Uterus (tissue), 3 donors: ENCODE measurements at regions not wholly inside any gene's neighbourhood (a gene's known extent, or its start where the extent isn't known, plus 50 kb on each side); places are given as distances from the start of the nearest gene placed in this dataset.

ENCODE experiments used
- DNase-seq, 2 donors: peaks; one replicate each; pipeline ENCODE4 v3.0.0-alpha.2; 2019 to 2020
- H3K27ac ChIP-seq, 2 donors: fragments of 200-600 bp; sonication (generic); 1 replicate in 1 of 2; 2 replicates in 1 of 2; pipeline ENCODE4 v1.5.1; 2016 to 2018
- H3K27me3 ChIP-seq, 2 donors: fragments of 200-600 bp; sonication (generic); one replicate each; pipeline ENCODE4 v1.5.1; 2018 to 2019; ENCODE audit warnings: control low read depth in 1 of 2
- H3K36me3 ChIP-seq, 2 donors: fragments of 200-600 bp; sonication (generic); one replicate each; pipeline ENCODE4 v1.5.1; 2019; ENCODE audit warnings: control low read depth in 1 of 2
- H3K4me1 ChIP-seq, 2 donors: fragments of 200-600 bp; sonication (generic); one replicate each; pipeline ENCODE4 v1.5.1; 2018 to 2019; ENCODE audit warnings: control low read depth in 1 of 2
- H3K4me3 ChIP-seq, 2 donors: fragments of 200-600 bp; sonication (generic); 1 replicate in 1 of 2; 2 replicates in 1 of 2; pipeline ENCODE4 v1.5.1; 2018 to 2019; ENCODE audit warnings: mild to moderate bottlenecking in 1 of 2
- H3K9me3 ChIP-seq, 2 donors: fragments of 200-600 bp; sonication (generic); one replicate each; pipeline ENCODE4 v1.5.1; 2019; ENCODE audit warnings: control low read depth in 1 of 2
- POLR2A ChIP-seq, 2 donors: fragments of 450-650 bp; IDR thresholded peaks; one replicate each; pipeline ENCODE4 v1.6.1; 2016; ENCODE audit warnings: antibody characterized with exemption in 2 of 2, mild to moderate bottlenecking in 1 of 2, moderate library complexity in 1 of 2
- intact Hi-C: fragments of 100-400 bp; cut with DNase I; formaldehyde crosslinking; loops from one replicate; pipeline ENCODE4 v1.15.1; 2023; ENCODE audit warnings: low total_unique reads
- TF ChIP-seq, protein P1 (sequence below), 4 experiments: fragments of 200-600 bp in 2 of 4; fragments of 450-650 bp in 2 of 4; sonication (generic) in 2 of 4; IDR thresholded peaks; one replicate each; pipeline ENCODE4 v1.5.1; 2016 to 2019; ENCODE audit warnings: antibody characterized with exemption in 4 of 4, mild to moderate bottlenecking in 2 of 4, moderate library complexity in 1 of 4
- donor health status: DM: yes; HTN: yes; CAD: no.

DNA sequence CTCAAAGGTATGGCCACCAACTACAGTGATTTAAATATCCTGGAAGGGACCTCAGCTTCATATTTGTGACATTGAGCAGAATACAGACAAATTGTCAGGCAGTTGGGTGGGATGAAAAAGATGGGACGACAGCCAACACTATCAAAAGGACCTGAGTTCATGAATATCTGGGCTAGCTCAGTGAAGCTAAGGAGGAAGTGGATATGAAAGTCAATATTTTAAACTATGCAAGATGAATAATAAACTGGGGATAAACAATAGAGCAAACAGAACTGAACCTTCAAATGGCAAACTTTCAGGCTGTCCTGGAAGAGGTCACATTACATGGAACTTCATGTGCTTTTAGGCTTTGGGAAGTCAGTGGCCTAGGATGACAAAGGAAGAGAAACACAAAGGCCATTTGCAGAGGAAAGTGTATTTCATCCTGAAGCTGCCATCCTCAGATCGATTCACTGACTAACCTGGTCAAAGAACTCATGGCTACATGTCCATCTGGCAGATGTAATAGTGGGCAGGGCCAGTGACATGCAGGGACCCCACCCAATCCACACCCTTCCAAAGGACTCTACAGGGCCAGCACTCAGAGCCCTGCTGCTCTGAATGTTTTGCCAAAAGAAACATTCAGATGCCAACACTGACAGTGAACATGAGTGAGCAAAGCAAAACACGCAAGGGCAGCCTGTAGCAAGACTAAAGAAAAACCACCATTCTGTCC, 175.7 kb downstream of the ETAA1 start:
- no peaks in the 10 kb centered on the region for H3K4me1 ChIP-seq
- no peaks in the 10 kb centered on the region for H3K27me3 ChIP-seq
- intact Hi-C loops, result no loop called here
- no peak overlapping the region for H3K4me3 ChIP-seq
- no peak for DNase-seq
- H3K9me3 ChIP-seq, result no peaks in the 10 kb centered on the region
- no peaks in the 10 kb centered on the region for H3K36me3 ChIP-seq
- TF ChIP-seq, protein P1, sequence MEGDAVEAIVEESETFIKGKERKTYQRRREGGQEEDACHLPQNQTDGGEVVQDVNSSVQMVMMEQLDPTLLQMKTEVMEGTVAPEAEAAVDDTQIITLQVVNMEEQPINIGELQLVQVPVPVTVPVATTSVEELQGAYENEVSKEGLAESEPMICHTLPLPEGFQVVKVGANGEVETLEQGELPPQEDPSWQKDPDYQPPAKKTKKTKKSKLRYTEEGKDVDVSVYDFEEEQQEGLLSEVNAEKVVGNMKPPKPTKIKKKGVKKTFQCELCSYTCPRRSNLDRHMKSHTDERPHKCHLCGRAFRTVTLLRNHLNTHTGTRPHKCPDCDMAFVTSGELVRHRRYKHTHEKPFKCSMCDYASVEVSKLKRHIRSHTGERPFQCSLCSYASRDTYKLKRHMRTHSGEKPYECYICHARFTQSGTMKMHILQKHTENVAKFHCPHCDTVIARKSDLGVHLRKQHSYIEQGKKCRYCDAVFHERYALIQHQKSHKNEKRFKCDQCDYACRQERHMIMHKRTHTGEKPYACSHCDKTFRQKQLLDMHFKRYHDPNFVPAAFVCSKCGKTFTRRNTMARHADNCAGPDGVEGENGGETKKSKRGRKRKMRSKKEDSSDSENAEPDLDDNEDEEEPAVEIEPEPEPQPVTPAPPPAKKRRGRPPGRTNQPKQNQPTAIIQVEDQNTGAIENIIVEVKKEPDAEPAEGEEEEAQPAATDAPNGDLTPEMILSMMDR (IDR thresholded peaks at IDR 0.05), result no peak
- TF ChIP-seq POLR2A (IDR thresholded peaks at IDR 0.05), result no peak
- no peak overlapping the region for H3K27ac ChIP-seq

DNA sequence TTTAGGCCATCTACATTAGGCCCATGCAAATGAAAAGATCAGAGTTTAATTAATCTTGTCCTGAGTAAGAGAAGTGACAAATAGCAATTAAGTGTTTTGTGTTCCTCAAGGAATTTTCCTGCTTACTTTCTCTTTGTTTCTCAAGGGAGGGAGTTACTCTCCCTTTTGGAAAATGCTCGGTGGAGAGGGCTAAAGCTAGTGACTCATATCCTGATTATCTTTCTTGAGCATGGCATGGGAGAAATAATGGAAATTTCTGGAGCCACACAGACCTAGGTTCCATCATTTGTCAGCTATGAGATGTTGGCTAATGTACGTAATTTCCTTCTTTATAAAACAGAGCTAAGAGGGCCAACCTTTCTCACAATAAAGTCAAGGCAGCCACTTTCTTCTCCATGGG, 177.1 kb downstream of the ETAA1 start:
- no peak overlapping the region for H3K27ac ChIP-seq

DNA sequence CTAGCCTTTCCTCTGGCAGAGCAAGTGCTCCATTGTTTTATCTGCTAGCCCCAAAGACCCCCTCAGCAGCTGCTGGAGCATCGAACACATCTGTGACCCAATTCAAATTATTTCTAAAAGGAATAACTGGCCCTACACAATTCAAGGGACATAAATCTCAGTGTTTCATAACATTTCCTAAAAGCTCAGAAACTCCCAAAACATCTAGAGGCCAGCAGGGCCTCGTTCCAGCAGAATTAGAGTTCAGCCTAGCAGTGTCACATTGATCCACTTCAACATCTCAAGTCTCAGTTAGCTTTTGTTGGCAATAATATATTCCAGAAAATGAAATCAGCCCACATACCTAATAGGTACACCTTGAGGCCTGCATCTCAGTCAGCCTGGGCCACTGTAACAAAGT, 179.1 kb downstream of the ETAA1 start:
- peak in 1 of 2 donors; percentile 31 for DNase-seq
- no peaks in the 10 kb centered on the region for H3K36me3 ChIP-seq
- no peaks in the 10 kb centered on the region for H3K27me3 ChIP-seq
- no peak overlapping the region for H3K4me3 ChIP-seq
- H3K4me1 ChIP-seq, result no peaks in the 10 kb centered on the region
- no peaks in the 10 kb centered on the region for H3K9me3 ChIP-seq
- intact Hi-C loops, result no loop called here
- TF ChIP-seq, protein P1 (IDR thresholded peaks at IDR 0.05), result no peak
- no peak for TF ChIP-seq POLR2A (IDR thresholded peaks at IDR 0.05)
- no peak overlapping the region for H3K27ac ChIP-seq

More for the DNA sequence above, 177.1 kb downstream of the ETAA1 start:
- H3K4me3 ChIP-seq, result no peak overlapping the region
- no peaks in the 10 kb centered on the region for H3K27me3 ChIP-seq
- intact Hi-C loops, result no loop called here
- H3K9me3 ChIP-seq, result no peaks in the 10 kb centered on the region
- TF ChIP-seq, protein P1 (IDR thresholded peaks at IDR 0.05), result no peak
- no peak for TF ChIP-seq POLR2A (IDR thresholded peaks at IDR 0.05)
- H3K4me1 ChIP-seq, result no peaks in the 10 kb centered on the region
- DNase-seq, result no peak
- H3K36me3 ChIP-seq, result no peaks in the 10 kb centered on the region

DNA sequence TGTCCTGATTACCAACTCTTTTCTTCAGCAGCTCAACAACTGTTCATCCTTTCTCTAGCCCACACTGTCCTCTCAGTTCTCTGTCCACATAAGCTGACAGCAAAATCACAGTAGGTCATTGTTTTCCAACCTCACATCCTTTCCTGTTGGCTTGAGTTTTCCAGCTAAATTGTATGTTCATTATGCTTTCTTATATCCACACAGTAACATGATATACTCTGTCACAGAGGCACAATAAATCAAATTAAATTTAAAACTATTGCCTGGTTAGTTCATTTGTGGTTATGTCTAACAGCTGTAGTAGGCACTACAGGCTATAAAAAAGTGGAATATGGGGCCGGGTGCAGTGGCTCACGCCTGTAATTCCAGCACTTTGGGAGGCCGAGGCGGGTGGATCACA, 179.9 kb downstream of the ETAA1 start:
- H3K4me1 ChIP-seq, result no peaks in the 10 kb centered on the region
- no peak for DNase-seq
- H3K9me3 ChIP-seq, result peaks cover 0 to 6% of the 10 kb centered on the region in 2 donors
- H3K36me3 ChIP-seq, result no peaks in the 10 kb centered on the region
- TF ChIP-seq POLR2A (IDR thresholded peaks at IDR 0.05), result no peak
- TF ChIP-seq, protein P1 (IDR thresholded peaks at IDR 0.05), result no peak
- intact Hi-C loops, result no loop called here
- H3K27ac ChIP-seq, result no peak overlapping the region
- no peaks in the 10 kb centered on the region for H3K27me3 ChIP-seq
- no peak overlapping the region for H3K4me3 ChIP-seq

DNA sequence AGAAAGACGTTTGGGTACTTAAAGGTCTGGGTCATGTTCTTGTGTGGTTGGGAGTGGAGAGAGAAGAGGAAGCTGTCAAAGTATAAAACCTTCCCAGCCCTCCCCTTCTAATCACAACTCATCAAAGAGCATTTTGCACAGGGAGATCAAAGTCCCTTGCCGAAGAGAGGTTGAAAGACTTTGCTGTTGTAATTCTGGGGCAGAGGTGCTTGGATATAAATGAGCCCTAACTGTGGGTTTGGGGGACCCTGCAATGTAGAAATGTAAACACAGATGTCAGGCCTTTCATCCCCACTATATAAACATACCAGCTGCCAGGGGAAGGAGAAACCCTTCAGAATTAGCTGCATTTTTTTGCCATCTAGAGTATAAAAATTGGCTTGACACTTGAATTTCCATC, 182.1 kb downstream of the ETAA1 start:
- peaks cover 0 to 19% of the 10 kb centered on the region in 2 donors for H3K9me3 ChIP-seq
- no peaks in the 10 kb centered on the region for H3K27me3 ChIP-seq
- H3K27ac ChIP-seq, result no peak overlapping the region
- TF ChIP-seq, protein P1 (IDR thresholded peaks at IDR 0.05), result no peak
- no peak for TF ChIP-seq POLR2A (IDR thresholded peaks at IDR 0.05)
- DNase-seq, result no peak
- H3K4me3 ChIP-seq, result no peak overlapping the region
- H3K4me1 ChIP-seq, result no peaks in the 10 kb centered on the region
- intact Hi-C loops, result no loop called here
- H3K36me3 ChIP-seq, result no peaks in the 10 kb centered on the region
